Astrocyte (in vitro differentiated cells and primary cell): ENCODE measurements at regions not wholly inside any gene's neighbourhood (a gene's known extent, or its start where the extent isn't known, plus 50 kb on each side); places are given as distances from the start of the nearest gene placed in this dataset.

Experiments
- CTCF ChIP-seq: IDR thresholded peaks from 2 replicates; pipeline ENCODE4 v1.5.1; 2011; ENCODE audit warnings: low read depth, mild to moderate bottlenecking, inconsistent platforms, low read length, moderate library complexity; ENCODE audit not compliant: insufficient read depth
- EZH2 ChIP-seq: IDR thresholded peaks from 2 replicates; pipeline ENCODE4 v1.6.1; 2012; ENCODE audit warnings: mild to moderate bottlenecking, low read length, inconsistent platforms; ENCODE audit not compliant: insufficient read depth

- TF ChIP-seq CTCF = no peak
- TF ChIP-seq EZH2 = no peak
Measured at GRCh38 chr4:14059006-14059405, 431.5 kb upstream of the BOD1L1 start.
